Mesenchymal stem cell (in vitro differentiated cells and primary cell): ENCODE measurements at regions not wholly inside any gene's neighbourhood (a gene's known extent, or its start where the extent isn't known, plus 50 kb on each side); places are given as distances from the start of the nearest gene placed in this dataset.

Source experiments
- DNase-seq: peaks from one replicate; pipeline ENCODE4 v3.0.0-alpha.2; 2013
- H2AFZ ChIP-seq: one replicate; pipeline ENCODE4 v1.6.1; 2013; ENCODE audit warnings: low read depth, mild to moderate bottlenecking, control low read depth, inconsistent platforms, low read length, moderate library complexity
- H2AK5ac ChIP-seq: 2 replicates; pipeline ENCODE4 v1.6.1; 2013; ENCODE audit warnings: low read length, moderate library complexity, mild to moderate bottlenecking, inconsistent platforms; ENCODE audit not compliant: severe bottlenecking
- H2BK120ac ChIP-seq: one replicate; pipeline ENCODE4 v1.6.1; 2013; ENCODE audit warnings: low read depth, mild to moderate bottlenecking, inconsistent platforms, low read length, moderate library complexity
- H2BK12ac ChIP-seq, 2 experiments: one replicate each; pipeline ENCODE4 v1.6.1; 2013; ENCODE audit warnings: inconsistent platforms in 2 of 2, low read length in 2 of 2, mild to moderate bottlenecking in 2 of 2, moderate library complexity in 2 of 2, control low read depth in 1 of 2
- H2BK15ac ChIP-seq: one replicate; pipeline ENCODE4 v1.6.1; 2013; ENCODE audit warnings: mild to moderate bottlenecking, low read depth, inconsistent platforms; ENCODE audit not compliant: poor library complexity, severe bottlenecking
- H2BK5ac ChIP-seq: 2 replicates; pipeline ENCODE4 v1.6.1; 2013; ENCODE audit warnings: low read depth, mild to moderate bottlenecking, low read length, control low read depth, inconsistent platforms; ENCODE audit not compliant: poor library complexity, severe bottlenecking
- H3K14ac ChIP-seq, 2 experiments: one replicate each; pipeline ENCODE4 v1.6.1; 2013; ENCODE audit warnings: inconsistent platforms in 2 of 2, low read length in 2 of 2, control low read depth in 1 of 2, mild to moderate bottlenecking in 1 of 2, moderate library complexity in 1 of 2
- H3K18ac ChIP-seq, 2 experiments: one replicate each; pipeline ENCODE4 v1.6.1; 2013; ENCODE audit warnings: inconsistent platforms in 2 of 2, low read length in 2 of 2, control low read depth in 1 of 2, low read depth in 1 of 2, mild to moderate bottlenecking in 1 of 2
- H3K23ac ChIP-seq, 2 experiments: one replicate each; pipeline ENCODE4 v1.6.1; 2013; ENCODE audit warnings: inconsistent platforms in 2 of 2, low read length in 2 of 2, mild to moderate bottlenecking in 2 of 2, moderate library complexity in 2 of 2, control low read depth in 1 of 2
- H3K27ac ChIP-seq: 2 replicates; pipeline ENCODE4 v1.5.1; 2013; ENCODE audit warnings: mild to moderate bottlenecking, moderate library complexity, low read length, control low read depth, inconsistent platforms; ENCODE audit not compliant: poor library complexity, severe bottlenecking
- H3K27me3 ChIP-seq, 2 experiments: 2 replicates each; pipeline versions ENCODE4 v1.6.1 to v1.7.0; 2013; ENCODE audit warnings: low read length in 2 of 2, mild to moderate bottlenecking in 2 of 2, moderate library complexity in 2 of 2, control low read depth in 1 of 2, inconsistent platforms in 1 of 2; ENCODE audit not compliant: control insufficient read depth in 1 of 2, insufficient read depth in 1 of 2
- H3K36me3 ChIP-seq, 2 experiments: 2 replicates each; pipeline versions ENCODE4 v1.6.1 to v1.7.0; 2013; ENCODE audit warnings: low read length in 2 of 2, control low read depth in 1 of 2, inconsistent platforms in 1 of 2, low read depth in 1 of 2, mild to moderate bottlenecking in 1 of 2; ENCODE audit not compliant: insufficient read depth in 2 of 2, control insufficient read depth in 1 of 2
- H3K4ac ChIP-seq, 2 experiments: one replicate each; pipeline ENCODE4 v1.6.1; 2013; ENCODE audit warnings: inconsistent platforms in 2 of 2, low read length in 2 of 2, mild to moderate bottlenecking in 2 of 2, moderate library complexity in 2 of 2, control low read depth in 1 of 2, low read depth in 1 of 2
- H3K4me1 ChIP-seq: 2 replicates; pipeline ENCODE4 v1.6.1; 2013; ENCODE audit warnings: low read depth, low read length, control low read depth; ENCODE audit not compliant: control insufficient read depth, insufficient read depth
- H3K4me2 ChIP-seq: 2 replicates; pipeline ENCODE4 v1.6.1; 2013; ENCODE audit warnings: low read length, mild to moderate bottlenecking, inconsistent platforms; ENCODE audit not compliant: poor library complexity, severe bottlenecking
- H3K4me3 ChIP-seq, 2 experiments: 2 replicates each; pipeline versions ENCODE4 v1.5.1 to v1.7.0; 2013; ENCODE audit warnings: low read length in 2 of 2, mild to moderate bottlenecking in 2 of 2, control low read depth in 1 of 2, low read depth in 1 of 2; ENCODE audit not compliant: insufficient read depth in 1 of 2
- H3K79me1 ChIP-seq: replicated peaks from 2 replicates; pipeline ENCODE4 v1.6.1; 2013; ENCODE audit warnings: mild to moderate bottlenecking, control low read depth, low read length, inconsistent platforms; ENCODE audit not compliant: poor library complexity, severe bottlenecking
- H3K9ac ChIP-seq: 2 replicates; pipeline ENCODE4 v1.7.0; 2013; ENCODE audit warnings: mild to moderate bottlenecking, low read length, moderate library complexity
- H3K9me3 ChIP-seq: 2 replicates; pipeline ENCODE4 v1.7.0; 2013; ENCODE audit warnings: mild to moderate bottlenecking, low read length; ENCODE audit not compliant: control insufficient read depth
- H4K8ac ChIP-seq: one replicate; pipeline ENCODE4 v1.6.1; 2013; ENCODE audit warnings: inconsistent platforms, mild to moderate bottlenecking, low read length, moderate library complexity
- H4K91ac ChIP-seq: one replicate; pipeline ENCODE4 v1.6.1; 2013; ENCODE audit warnings: mild to moderate bottlenecking, low read length, inconsistent platforms
- WGBS: methylation state at CpG from one replicate; pipeline ENCODE4 v1.1.7; 2013; ENCODE audit warnings: mixed read lengths; 5-methylcytosine and 5-hydroxymethylcytosine counted together

DNA sequence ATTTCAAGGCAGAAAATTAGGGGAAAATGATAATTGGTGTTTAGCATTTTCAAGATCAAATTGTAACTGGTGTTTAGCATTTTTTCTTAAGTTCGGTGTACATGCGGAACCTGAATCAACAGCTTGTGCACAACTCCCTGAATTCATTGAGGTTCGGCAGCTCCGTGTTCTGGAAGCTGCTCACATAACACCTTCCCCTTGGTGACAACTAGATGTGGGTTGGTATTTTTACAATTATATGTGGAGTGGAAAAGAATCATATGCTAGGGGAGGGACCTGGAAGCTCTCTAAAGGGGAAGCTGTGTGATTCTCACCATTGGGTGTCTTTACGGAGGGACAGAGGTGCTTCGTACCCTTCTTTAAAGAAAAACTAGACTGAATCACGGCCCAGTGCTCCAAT, 199.0 kb upstream of the MTNR1B start:
- DNase-seq: no peak
- WGBS: 90% methylated on average over 7 of the region's 7 CpGs
- H2BK120ac ChIP-seq: no peak overlapping the region

GRCh38 chr11:92770981-92771380, 198.5 kb upstream of the MTNR1B start:
- H3K9ac ChIP-seq: no peak overlapping the region
- H3K36me3 ChIP-seq: no peaks in the 10 kb centered on the region
- H3K27ac ChIP-seq: no peak overlapping the region
- no peak overlapping the region for H3K4ac ChIP-seq
- no peak overlapping the region for H2BK15ac ChIP-seq
- H2BK5ac ChIP-seq: no peak overlapping the region
- H3K4me1 ChIP-seq: peaks cover 2% of the 10 kb centered on the region
- H2BK120ac ChIP-seq: no peak overlapping the region
- no peaks in the 10 kb centered on the region for H3K9me3 ChIP-seq
- no peak overlapping the region for H3K4me3 ChIP-seq
- no peak overlapping the region for H3K14ac ChIP-seq
- no peak overlapping the region for H4K8ac ChIP-seq
- H3K18ac ChIP-seq: no peak overlapping the region
- no peak overlapping the region for H4K91ac ChIP-seq
- no peak overlapping the region for H2BK12ac ChIP-seq
- no peak overlapping the region for H3K4me2 ChIP-seq
- no peaks in the 10 kb centered on the region for H3K79me1 ChIP-seq
- WGBS: 88% methylated on average over 9 of the region's 9 CpGs
- H3K27me3 ChIP-seq: no peaks in the 10 kb centered on the region
- no peak for DNase-seq
- H2AFZ ChIP-seq: no peak overlapping the region
- H2AK5ac ChIP-seq: no peak overlapping the region
- H3K23ac ChIP-seq: no peak overlapping the region

More for the DNA sequence above, 199.0 kb upstream of the MTNR1B start:
- H3K23ac ChIP-seq: no peak overlapping the region
- no peak overlapping the region for H3K4me3 ChIP-seq
- H3K4me1 ChIP-seq: peaks cover 5% of the 10 kb centered on the region
- H3K18ac ChIP-seq: no peak overlapping the region
- no peak overlapping the region for H3K4ac ChIP-seq
- no peak overlapping the region for H3K14ac ChIP-seq
- H3K9me3 ChIP-seq: no peaks in the 10 kb centered on the region
- H3K79me1 ChIP-seq: no peaks in the 10 kb centered on the region
- H3K4me2 ChIP-seq: no peak overlapping the region
- H2AFZ ChIP-seq: no peak overlapping the region
- no peak overlapping the region for H2BK15ac ChIP-seq
- H4K8ac ChIP-seq: no peak overlapping the region
- H3K27ac ChIP-seq: no peak overlapping the region
- no peak overlapping the region for H2BK5ac ChIP-seq
- no peak overlapping the region for H3K9ac ChIP-seq
- no peaks in the 10 kb centered on the region for H3K27me3 ChIP-seq
- no peak overlapping the region for H2AK5ac ChIP-seq
- H2BK12ac ChIP-seq: no peak overlapping the region
- H4K91ac ChIP-seq: no peak overlapping the region
- no peaks in the 10 kb centered on the region for H3K36me3 ChIP-seq

GRCh38 chr11:92771701-92772100, 197.8 kb upstream of the MTNR1B start:
- H2BK120ac ChIP-seq: no peak overlapping the region
- H3K4me3 ChIP-seq: no peak overlapping the region
- no peak overlapping the region for H2BK12ac ChIP-seq
- no peaks in the 10 kb centered on the region for H3K4me1 ChIP-seq
- no peak overlapping the region for H2AFZ ChIP-seq
- no peak overlapping the region for H3K4me2 ChIP-seq
- no peak overlapping the region for H3K18ac ChIP-seq
- H3K9ac ChIP-seq: no peak overlapping the region
- WGBS: 100% methylated on average over 1 of the region's 3 CpGs
- no peak overlapping the region for H2BK15ac ChIP-seq
- DNase-seq: no peak
- no peaks in the 10 kb centered on the region for H3K36me3 ChIP-seq
- H3K79me1 ChIP-seq: no peaks in the 10 kb centered on the region
- no peak overlapping the region for H3K14ac ChIP-seq
- no peak overlapping the region for H3K23ac ChIP-seq
- no peaks in the 10 kb centered on the region for H3K27me3 ChIP-seq
- no peak overlapping the region for H4K91ac ChIP-seq
- no peaks in the 10 kb centered on the region for H3K9me3 ChIP-seq
- no peak overlapping the region for H2AK5ac ChIP-seq
- no peak overlapping the region for H2BK5ac ChIP-seq
- no peak overlapping the region for H3K27ac ChIP-seq
- no peak overlapping the region for H4K8ac ChIP-seq
- H3K4ac ChIP-seq: no peak overlapping the region

DNA sequence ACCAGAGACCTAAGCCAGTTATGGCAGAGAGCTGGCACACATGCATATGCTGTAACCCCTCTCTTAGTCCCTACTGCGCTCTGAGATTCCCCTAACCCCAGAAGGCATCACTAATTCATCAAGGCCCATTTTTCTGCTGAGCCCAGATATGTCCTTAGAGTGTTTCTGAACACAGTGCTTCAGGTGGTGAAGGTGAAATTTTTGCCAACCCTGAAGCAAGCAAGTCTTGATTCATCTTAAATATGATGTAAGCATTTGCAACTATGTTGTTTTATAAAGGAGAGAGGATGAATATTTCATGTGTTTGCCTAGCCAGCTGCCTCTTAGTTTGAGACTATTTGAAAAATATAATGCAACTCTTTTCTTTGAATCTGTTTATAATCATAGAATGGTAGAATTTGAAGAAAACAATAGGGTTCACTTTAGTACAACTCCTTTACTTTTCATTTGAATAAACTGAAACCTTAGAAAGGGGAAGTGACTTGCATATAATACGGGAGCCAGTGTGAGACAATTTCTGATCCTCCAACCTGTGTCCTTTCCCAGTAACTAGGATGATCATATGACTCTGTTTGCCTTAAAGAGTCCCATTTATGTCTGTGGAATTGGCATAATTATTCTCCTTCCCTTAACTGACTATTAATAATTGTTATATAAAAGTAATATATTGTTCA, 194.3 kb upstream of the MTNR1B start:
- no peak overlapping the region for H3K18ac ChIP-seq
- WGBS: 91% methylated on average over 2 of the region's 2 CpGs
- H3K27ac ChIP-seq: no peak overlapping the region
- H2BK15ac ChIP-seq: no peak overlapping the region
- H3K9me3 ChIP-seq: no peaks in the 10 kb centered on the region
- no peaks in the 10 kb centered on the region for H3K27me3 ChIP-seq
- no peak overlapping the region for H4K91ac ChIP-seq
- DNase-seq: no peak
- H3K9ac ChIP-seq: no peak overlapping the region
- no peak overlapping the region for H2AFZ ChIP-seq
- no peak overlapping the region for H3K23ac ChIP-seq
- no peak overlapping the region for H4K8ac ChIP-seq
- no peak overlapping the region for H3K14ac ChIP-seq
- H2BK5ac ChIP-seq: no peak overlapping the region
- no peak overlapping the region for H2BK12ac ChIP-seq
- no peak overlapping the region for H2AK5ac ChIP-seq
- no peak overlapping the region for H3K4me2 ChIP-seq
- no peak overlapping the region for H2BK120ac ChIP-seq
- H3K4me3 ChIP-seq: no peak overlapping the region
- no peak overlapping the region for H3K4ac ChIP-seq
- no peaks in the 10 kb centered on the region for H3K36me3 ChIP-seq
- no peaks in the 10 kb centered on the region for H3K79me1 ChIP-seq
- H3K4me1 ChIP-seq: no peaks in the 10 kb centered on the region
